GM06990 (cell line): ENCODE measurements at regions not wholly inside any gene's neighbourhood (a gene's known extent, or its start where the extent isn't known, plus 50 kb on each side); places are given as distances from the start of the nearest gene placed in this dataset.

ENCODE experiments used
- DNase-seq: peaks from one replicate; pipeline ENCODE4 v3.0.0-alpha.2; 2011; ENCODE audit not compliant: insufficient read length; ENCODE audit errors: extremely low read depth
- H3K27me3 ChIP-seq: replicated peaks from 2 replicates; pipeline ENCODE4 v1.6.0; 2011; ENCODE audit warnings: low read length; ENCODE audit not compliant: control insufficient read depth, insufficient read depth
- H3K36me3 ChIP-seq: 2 replicates; pipeline ENCODE4 v1.5.1; 2011; ENCODE audit warnings: low read length; ENCODE audit not compliant: control insufficient read depth, insufficient read depth
- H3K4me3 ChIP-seq: replicated peaks from 2 replicates; pipeline ENCODE4 v1.5.1; 2011; ENCODE audit warnings: low read depth, mild to moderate bottlenecking, control low read depth, low read length
- CTCF ChIP-seq: IDR thresholded peaks from 2 replicates; pipeline ENCODE4 v1.5.1; 2011; ENCODE audit warnings: low read length, control low read depth, mild to moderate bottlenecking, inconsistent platforms; ENCODE audit not compliant: insufficient read depth, poor library complexity, severe bottlenecking

- no peak for TF ChIP-seq CTCF
- no peaks in the 10 kb centered on the region for H3K36me3 ChIP-seq
- H3K27me3 ChIP-seq: no peaks in the 10 kb centered on the region
- no peak for DNase-seq
- no peak overlapping the region for H3K4me3 ChIP-seq
Observed at GRCh38 chr7:97381815-97382554, 264.5 kb downstream of the SDHAF3 start.

- Histone ChIP-seq H3K4me3 (no peak overlapping the region), H3K36me3 (no peaks in the 10 kb centered on the region), H3K27me3 (no peaks in the 10 kb centered on the region)
- no peak for TF ChIP-seq CTCF
- no peak for DNase-seq
Observed at GRCh38 chr7:97390052-97390451, 272.6 kb downstream of the SDHAF3 start.

- Histone ChIP-seq H3K36me3 (no peaks in the 10 kb centered on the region), H3K27me3 (no peaks in the 10 kb centered on the region), H3K4me3 (no peak overlapping the region)
- no peak for TF ChIP-seq CTCF
- DNase-seq: no peak
Observed at GRCh38 chr7:97390915-97391593, 273.6 kb downstream of the SDHAF3 start.

- Histone ChIP-seq H3K36me3 (no peaks in the 10 kb centered on the region), H3K27me3 (no peaks in the 10 kb centered on the region), H3K4me3 (no peak overlapping the region)
- TF ChIP-seq CTCF: no peak
- no peak for DNase-seq
Observed at GRCh38 chr7:97401398-97401797, 283.9 kb downstream of the SDHAF3 start.

GRCh38 chr7:97405835-97406234 is 288.3 kb downstream of the SDHAF3 start:
- TF ChIP-seq CTCF: no peak
- Histone ChIP-seq H3K4me3 (no peak overlapping the region), H3K27me3 (no peaks in the 10 kb centered on the region), H3K36me3 (no peaks in the 10 kb centered on the region)
- no peak for DNase-seq

GRCh38 chr7:97407106-97407505 is 289.6 kb downstream of the SDHAF3 start:
- H3K36me3 ChIP-seq: no peaks in the 10 kb centered on the region
- no peak for TF ChIP-seq CTCF
- no peak overlapping the region for H3K4me3 ChIP-seq
- DNase-seq: no peak
- no peaks in the 10 kb centered on the region for H3K27me3 ChIP-seq
